GM12878 (cell line): ENCODE measurements at regions not wholly inside any gene's neighbourhood (a gene's known extent, or its start where the extent isn't known, plus 50 kb on each side); places are given as distances from the start of the nearest gene placed in this dataset.

Experiments used
- ATAC-seq: fragments of 200-7000 bp; cut with Tn5 transposase; 3 replicates; pipeline ENCODE4 v1.9.1; 2020; ENCODE audit warnings: mild to moderate bottlenecking, moderate library complexity
- BruUV-seq: library from RNA; stranded (reverse); fragments of 400-500 nt; replicated peaks from 2 replicates; lab custom pipeline; 2021; lab: Mats Ljungman, UMichigan
- CTCF ChIA-PET: fragments of 300-600 bp; sonication (Branson Sonifier 250); formaldehyde crosslinking; extraction: SDS; loops from one replicate; lab custom pipeline; 2021; ENCODE audit warnings: inconsistent platforms; lab: Yijun Ruan, JAX
- POLR2A ChIA-PET: fragments of 350-600 bp; formaldehyde crosslinking; extraction: SDS; loops from one replicate; lab custom pipeline; 2021; ENCODE audit warnings: inconsistent platforms; lab: Charles Lee
- RAD21 ChIA-PET: fragments of 300-600 bp; sonication (Branson Sonifier 250); formaldehyde crosslinking; loops from one replicate; lab custom pipeline; 2023; ENCODE audit warnings: antibody characterized with exemption; ENCODE audit not compliant: unreplicated experiment; lab: Charles Lee
- SMC1A ChIA-PET: fragments of 300-600 bp; sonication (Branson Sonifier 250); formaldehyde crosslinking; loops from one replicate; lab custom pipeline; 2023; ENCODE audit not compliant: unreplicated experiment, uncharacterized antibody; lab: Charles Lee
- DNase-seq: peaks from one replicate; pipeline ENCODE4 v3.0.0-alpha.2; 2011; ENCODE audit warnings: low read depth, low spot score
- FAIRE-seq: peaks from 3 replicates; lab custom pipeline; 2011; peaks lifted over from hg19 to GRCh38; lab: Jason Lieb, UNC
- H2AFZ ChIP-seq: 2 replicates; pipeline ENCODE4 v1.6.0; 2011; ENCODE audit warnings: low read depth, low read length, control low read depth; ENCODE audit not compliant: control insufficient read depth
- H3K27ac ChIP-seq: 2 replicates; pipeline ENCODE4 v1.5.1; 2011; ENCODE audit warnings: control low read depth; ENCODE audit not compliant: control insufficient read depth, insufficient read depth
- H3K27me3 ChIP-seq, 2 experiments: replicated peaks in 1 of 2; 2 replicates each; pipeline versions ENCODE4 v1.6.0 to v1.6.1; 2011; ENCODE audit warnings: low read length in 1 of 2; ENCODE audit not compliant: control insufficient read depth in 2 of 2, insufficient read depth in 2 of 2
- H3K36me3 ChIP-seq, 2 experiments: 2 replicates each; pipeline ENCODE4 v1.5.1; 2011; ENCODE audit warnings: low read length in 1 of 2; ENCODE audit not compliant: control insufficient read depth in 2 of 2, insufficient read depth in 2 of 2
- H3K4me1 ChIP-seq: 2 replicates; pipeline ENCODE4 v1.6.1; 2011; ENCODE audit warnings: mild to moderate bottlenecking, low read length, moderate library complexity, mixed read lengths; ENCODE audit not compliant: control insufficient read depth, insufficient read depth
- H3K4me2 ChIP-seq: 2 replicates; pipeline ENCODE4 v1.6.0; 2011; ENCODE audit warnings: control low read depth; ENCODE audit not compliant: control insufficient read depth, insufficient read depth
- H3K4me3 ChIP-seq: fragments of 200-600 bp; sonication (generic); 2 replicates; pipeline ENCODE4 v1.5.1; 2016
- H3K79me2 ChIP-seq: 2 replicates; pipeline ENCODE4 v1.6.0; 2011; ENCODE audit warnings: low read length; ENCODE audit not compliant: control insufficient read depth, insufficient read depth
- H3K9ac ChIP-seq: 2 replicates; pipeline ENCODE4 v1.8.0; 2011; ENCODE audit warnings: low read length, control low read depth, mixed read lengths; ENCODE audit not compliant: control insufficient read depth, insufficient read depth
- H3K9me3 ChIP-seq: replicated peaks from 3 replicates; pipeline ENCODE4 v1.5.1; 2011; ENCODE audit warnings: mild to moderate bottlenecking, low read length; ENCODE audit not compliant: control insufficient read depth, insufficient read depth
- H4K20me1 ChIP-seq: 2 replicates; pipeline ENCODE4 v1.6.0; 2011; ENCODE audit not compliant: control insufficient read depth, insufficient read depth
- EGR1 ChIP-seq, 2 experiments: IDR thresholded peaks; 1 replicate in 1 of 2; 2 replicates in 1 of 2; pipeline ENCODE4 v1.6.1; 2011 to 2012; ENCODE audit warnings: low read depth in 2 of 2, low read length in 2 of 2, borderline replicate concordance in 1 of 2, mild to moderate bottlenecking in 1 of 2, moderate library complexity in 1 of 2
- IKZF1 ChIP-seq: fragments of 450-650 bp; conservative IDR thresholded peaks from 2 replicates; pipeline ENCODE4 v1.6.1; 2017; ENCODE audit warnings: antibody characterized with exemption, mild to moderate bottlenecking
- IKZF2 ChIP-seq, 2 experiments: fragments of 450-650 bp; IDR thresholded peaks; 2 replicates each; pipeline ENCODE4 v1.6.1; 2017; ENCODE audit warnings: mild to moderate bottlenecking in 2 of 2, moderate library complexity in 2 of 2
- ZNF274 ChIP-seq: IDR thresholded peaks from one replicate; pipeline ENCODE4 v1.8.0; 2011; ENCODE audit not compliant: insufficient read length, insufficient read depth
- in situ Hi-C: fragments of 300-500 bp; cut with MboI; formaldehyde crosslinking; loops from 9 replicates; pipeline ENCODE4 v1.14.3; 2018; ENCODE audit warnings: mixed read lengths
- intact Hi-C: fragments of 100-400 bp; cut with micrococcal nuclease; formaldehyde crosslinking; loops from one replicate; pipeline ENCODE4 v1.14.2; 2022; ENCODE audit not compliant: unreplicated experiment
- TF ChIP-seq, protein P1 (sequence below): fragments of 450-650 bp; IDR thresholded peaks from 2 replicates; pipeline ENCODE4 v1.6.1; 2016; ENCODE audit warnings: mild to moderate bottlenecking
- TF ChIP-seq, protein P2 (sequence below): fragments of 450-650 bp; IDR thresholded peaks from 2 replicates; pipeline ENCODE4 v1.6.1; 2017; ENCODE audit warnings: low read depth, mild to moderate bottlenecking, moderate library complexity

DNA sequence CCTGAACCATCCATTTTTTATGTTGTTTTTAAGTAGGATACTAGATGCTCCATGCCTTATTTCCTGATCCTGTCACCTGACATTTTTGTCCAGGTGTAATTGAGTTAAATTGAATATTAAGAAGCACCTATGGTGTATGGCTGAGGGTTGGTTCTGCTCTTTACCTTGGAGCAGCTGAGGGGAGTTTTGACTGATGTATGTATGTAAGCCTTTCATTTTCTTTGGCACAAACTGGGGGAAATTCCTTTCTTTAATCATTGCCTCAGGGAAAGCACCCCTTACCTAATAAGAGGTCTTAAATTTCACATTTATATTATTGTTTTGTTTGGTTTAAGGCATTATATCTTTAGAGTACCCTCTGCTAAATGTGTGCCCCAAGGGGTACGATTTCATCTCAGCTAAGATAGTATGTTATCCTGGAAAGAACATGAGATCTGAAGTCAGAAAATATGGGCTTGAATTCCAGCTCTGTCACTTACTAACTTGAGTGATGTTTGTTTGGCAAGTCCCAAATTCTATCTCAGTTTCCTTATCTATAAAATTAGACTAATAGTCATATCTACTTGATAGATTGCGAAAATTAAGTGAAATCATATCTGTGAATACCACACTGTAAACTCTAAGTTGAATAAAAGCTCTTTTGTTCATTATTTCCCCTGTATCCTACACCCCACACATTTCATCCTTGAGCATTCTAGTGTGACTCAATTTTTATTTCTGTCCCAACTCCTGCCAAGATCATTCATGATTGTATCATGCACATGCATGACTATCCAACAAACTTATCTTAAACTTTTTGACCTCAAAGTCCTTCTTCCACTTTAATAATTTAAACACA lies 57.7 kb upstream of the NUF2 start (continued):
- no peak for TF ChIP-seq ZNF274
- TF ChIP-seq, protein P1, sequence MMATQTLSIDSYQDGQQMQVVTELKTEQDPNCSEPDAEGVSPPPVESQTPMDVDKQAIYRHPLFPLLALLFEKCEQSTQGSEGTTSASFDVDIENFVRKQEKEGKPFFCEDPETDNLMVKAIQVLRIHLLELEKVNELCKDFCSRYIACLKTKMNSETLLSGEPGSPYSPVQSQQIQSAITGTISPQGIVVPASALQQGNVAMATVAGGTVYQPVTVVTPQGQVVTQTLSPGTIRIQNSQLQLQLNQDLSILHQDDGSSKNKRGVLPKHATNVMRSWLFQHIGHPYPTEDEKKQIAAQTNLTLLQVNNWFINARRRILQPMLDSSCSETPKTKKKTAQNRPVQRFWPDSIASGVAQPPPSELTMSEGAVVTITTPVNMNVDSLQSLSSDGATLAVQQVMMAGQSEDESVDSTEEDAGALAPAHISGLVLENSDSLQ, result peak; percentile 38; the same call in 1 of the 2 replicates
- TF ChIP-seq, protein P2, sequence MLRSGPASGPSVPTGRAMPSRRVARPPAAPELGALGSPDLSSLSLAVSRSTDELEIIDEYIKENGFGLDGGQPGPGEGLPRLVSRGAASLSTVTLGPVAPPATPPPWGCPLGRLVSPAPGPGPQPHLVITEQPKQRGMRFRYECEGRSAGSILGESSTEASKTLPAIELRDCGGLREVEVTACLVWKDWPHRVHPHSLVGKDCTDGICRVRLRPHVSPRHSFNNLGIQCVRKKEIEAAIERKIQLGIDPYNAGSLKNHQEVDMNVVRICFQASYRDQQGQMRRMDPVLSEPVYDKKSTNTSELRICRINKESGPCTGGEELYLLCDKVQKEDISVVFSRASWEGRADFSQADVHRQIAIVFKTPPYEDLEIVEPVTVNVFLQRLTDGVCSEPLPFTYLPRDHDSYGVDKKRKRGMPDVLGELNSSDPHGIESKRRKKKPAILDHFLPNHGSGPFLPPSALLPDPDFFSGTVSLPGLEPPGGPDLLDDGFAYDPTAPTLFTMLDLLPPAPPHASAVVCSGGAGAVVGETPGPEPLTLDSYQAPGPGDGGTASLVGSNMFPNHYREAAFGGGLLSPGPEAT, result peak; percentile 42; the same call in 1 of the 2 replicates

DNA sequence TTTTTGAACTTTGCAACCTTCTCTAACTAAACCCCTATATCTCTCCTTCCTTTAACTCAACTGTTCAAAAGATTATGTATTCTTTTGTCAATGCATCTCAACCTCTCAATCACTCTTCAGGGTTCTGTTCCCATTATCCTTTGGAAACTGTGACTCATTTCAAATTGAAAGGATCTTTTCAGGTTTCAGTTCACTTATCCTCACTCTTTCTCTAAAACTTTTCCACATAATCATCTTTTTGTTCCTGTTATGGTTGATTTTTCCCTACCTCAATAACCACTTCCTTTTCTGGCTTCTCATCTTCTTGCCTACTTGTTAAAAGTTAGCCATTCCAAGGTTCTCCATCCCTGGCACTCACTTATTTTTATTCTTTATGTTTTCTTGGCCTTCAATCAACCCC lies 56.2 kb upstream of the NUF2 start:
- no peaks in the 10 kb centered on the region for H3K27me3 ChIP-seq
- in situ Hi-C loops, result no loop called here
- no peaks in the 10 kb centered on the region for H4K20me1 ChIP-seq
- SMC1A ChIA-PET, result no interaction called here
- RAD21 ChIA-PET, result no interaction called here
- intact Hi-C loops, result loop anchor here (10.0 kb wide), 1 partner anchor 61 kb away; the partner anchor contains the start of gene RGS5
- H3K4me2 ChIP-seq, result no peak overlapping the region
- H3K4me1 ChIP-seq, result no peaks in the 10 kb centered on the region
- H3K27ac ChIP-seq, result no peak overlapping the region
- BruUV-seq, result no TSS peak
- no peak overlapping the region for H3K4me3 ChIP-seq
- FAIRE-seq (no peak), DNase-seq (no peak), ATAC-seq (no peak)
- H3K36me3 ChIP-seq, result no peaks in the 10 kb centered on the region
- CTCF ChIA-PET, result no interaction called here
- H3K9me3 ChIP-seq, result no peaks in the 10 kb centered on the region
- no peak overlapping the region for H3K9ac ChIP-seq
- no peaks in the 10 kb centered on the region for H3K79me2 ChIP-seq
- POLR2A ChIA-PET, result no interaction called here
- peak; percentile 55 to 58; a peak in 2 of 4 replicates for TF ChIP-seq IKZF2 (IDR thresholded peaks at IDR 0.05)
- no peak for TF ChIP-seq EGR1 (IDR thresholded peaks at IDR 0.05; ENCODE audit: borderline replicate concordance in 1 of 2, low read depth in 2 of 2, low read length in 2 of 2)
- TF ChIP-seq IKZF1, result 0 out of 2 replicates have a peak, but pooled peaks have one; percentile 28
- no peak overlapping the region for H2AFZ ChIP-seq
